Bone marrow (tissue), 2 donors: ENCODE measurements at regions not wholly inside any gene's neighbourhood (a gene's known extent, or its start where the extent isn't known, plus 50 kb on each side); places are given as distances from the start of the nearest gene placed in this dataset.
"Not testable (repeated sequence)": the region's sequence is repeated elsewhere in the genome, so short reads cannot be mapped to it uniquely, and the experiment has no call there.

Experiments used
- DNase-seq, 2 donors: peaks; one replicate each; lab custom pipeline; 2025; lab: John Stamatoyannopoulos, UW

- no peak for DNase-seq
Measured at GRCh38 chr2:220555961-220556630, 928.7 kb downstream of the SLC4A3 start.

- DNase-seq = no peak
Measured at GRCh38 chr2:220556658-220557057, 929.2 kb downstream of the SLC4A3 start.

GRCh38 chr2:220560192-220560591 is 932.8 kb downstream of the SLC4A3 start:
- DNase-seq = no peak

- no peak for DNase-seq
Measured at GRCh38 chr2:220562375-220563140, 935.1 kb downstream of the SLC4A3 start.

- no peak for DNase-seq
Measured at GRCh38 chr2:220568296-220568695, 940.9 kb downstream of the SLC4A3 start.

- DNase-seq = no peak
Measured at GRCh38 chr2:220569112-220569897, 941.9 kb downstream of the SLC4A3 start.

GRCh38 chr2:220572385-220572784 is 945.0 kb downstream of the SLC4A3 start:
- no peak for DNase-seq

- DNase-seq = no peak
Measured at GRCh38 chr2:220574038-220574437, 946.6 kb downstream of the SLC4A3 start.

GRCh38 chr2:220575963-220576362 is 948.5 kb downstream of the SLC4A3 start:
- no peak for DNase-seq

- DNase-seq = no peak
Measured at GRCh38 chr2:220579452-220579851, 952.0 kb downstream of the SLC4A3 start.

GRCh38 chr2:220580113-220580512 is 952.7 kb downstream of the SLC4A3 start:
- no peak for DNase-seq

- no peak for DNase-seq
Measured at GRCh38 chr2:220583725-220584124, 956.3 kb downstream of the SLC4A3 start.

GRCh38 chr2:220585241-220585640 is 957.8 kb downstream of the SLC4A3 start:
- DNase-seq = no peak

- no peak for DNase-seq
Measured at GRCh38 chr2:220586980-220587530, 959.6 kb downstream of the SLC4A3 start.

- DNase-seq = no peak
Measured at GRCh38 chr2:220588148-220588547, 960.7 kb downstream of the SLC4A3 start.

GRCh38 chr2:220590476-220590875 is 963.0 kb downstream of the SLC4A3 start:
- no peak for DNase-seq

GRCh38 chr2:220593526-220593925 is 966.1 kb downstream of the SLC4A3 start:
- no peak for DNase-seq

- no peak for DNase-seq
Measured at GRCh38 chr2:220601674-220602073, 970.4 kb downstream of the EPHA4 start.

- not testable (repeated sequence) for DNase-seq
Measured at GRCh38 chr2:220613004-220613403, 959.1 kb downstream of the EPHA4 start.

GRCh38 chr2:220614064-220614463 is 958.0 kb downstream of the EPHA4 start:
- no peak for DNase-seq

GRCh38 chr2:220619525-220620220 is 952.4 kb downstream of the EPHA4 start:
- no peak for DNase-seq

- DNase-seq = no peak
Measured at GRCh38 chr2:220626603-220627002, 945.5 kb downstream of the EPHA4 start.
